Astrocyte of the spinal cord (primary cell): ENCODE measurements at regions not wholly inside any gene's neighbourhood (a gene's known extent, or its start where the extent isn't known, plus 50 kb on each side); places are given as distances from the start of the nearest gene placed in this dataset.

Experiments
- DNase-seq: peaks from one replicate; pipeline ENCODE4 v3.0.0; 2011; ENCODE audit warnings: low read depth, low spot score
- H3K4me3 ChIP-seq: 2 replicates; pipeline ENCODE4 v1.5.1; 2011; ENCODE audit warnings: low read depth, mild to moderate bottlenecking, low read length, moderate library complexity
- CTCF ChIP-seq: IDR thresholded peaks from 2 replicates; pipeline ENCODE4 v1.5.1; 2012; ENCODE audit warnings: low read depth, mild to moderate bottlenecking, low read length, inconsistent platforms
- in situ Hi-C: cut with HindIII; loops from 2 replicates; pipeline ENCODE4 v1.10.0; 2017; ENCODE audit warnings: low sequenced_read_pairs

DNA sequence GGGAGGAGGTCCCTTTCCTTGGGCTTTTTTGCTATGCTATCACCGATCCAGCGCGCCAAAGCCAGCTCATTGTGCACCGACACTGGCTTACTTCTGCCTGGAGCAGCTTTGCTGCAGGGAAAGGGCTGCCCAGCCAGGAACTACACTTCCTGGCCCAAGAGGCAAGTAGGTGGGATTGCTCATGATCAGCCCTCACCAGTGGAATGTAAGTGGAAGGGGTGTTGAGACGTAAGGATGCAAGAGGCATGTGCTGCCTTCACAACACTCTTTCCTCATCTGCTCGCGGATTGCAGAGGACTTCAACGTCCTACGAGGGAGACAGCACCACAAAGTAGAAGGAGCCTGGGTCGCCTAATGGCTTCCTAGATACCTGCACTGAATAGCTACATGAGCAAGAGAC, 104.3 kb upstream of the FOXF1 start:
- in situ Hi-C loops: no loop called here
- H3K4me3 ChIP-seq: no peak overlapping the region
- TF ChIP-seq CTCF: no peak
- no peak for DNase-seq

- in situ Hi-C loops: no loop called here
- TF ChIP-seq CTCF: no peak
- DNase-seq: no peak
- no peak overlapping the region for H3K4me3 ChIP-seq
Observed at GRCh38 chr16:86408685-86409084, 101.6 kb upstream of the FOXF1 start.

DNA sequence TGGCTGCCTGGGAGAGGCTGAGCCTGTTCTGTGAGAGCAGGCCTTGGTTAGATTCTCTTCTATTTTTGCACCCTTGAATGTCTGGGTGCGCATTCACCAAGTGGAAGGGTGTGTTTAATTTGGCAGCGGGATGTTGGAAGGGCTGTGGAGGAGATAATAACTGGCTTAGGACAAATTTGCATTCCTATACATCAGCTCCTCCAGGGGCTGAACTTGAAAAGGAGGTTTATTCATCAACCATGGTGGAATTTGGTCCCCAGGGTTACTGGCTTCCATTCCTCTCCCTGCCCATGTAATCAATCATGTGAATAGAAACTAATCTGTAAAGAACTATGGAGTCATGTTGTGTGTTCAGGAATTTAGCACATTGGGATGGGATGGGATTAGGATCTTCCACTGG, 100.2 kb upstream of the FOXF1 start:
- in situ Hi-C loops: no loop called here
- no peak overlapping the region for H3K4me3 ChIP-seq
- no peak for DNase-seq
- TF ChIP-seq CTCF: no peak

- DNase-seq: no peak
- in situ Hi-C loops: no loop called here
- H3K4me3 ChIP-seq: no peak overlapping the region
- TF ChIP-seq CTCF: no peak
Observed at GRCh38 chr16:86410529-86410928, 99.8 kb upstream of the FOXF1 start.

DNA sequence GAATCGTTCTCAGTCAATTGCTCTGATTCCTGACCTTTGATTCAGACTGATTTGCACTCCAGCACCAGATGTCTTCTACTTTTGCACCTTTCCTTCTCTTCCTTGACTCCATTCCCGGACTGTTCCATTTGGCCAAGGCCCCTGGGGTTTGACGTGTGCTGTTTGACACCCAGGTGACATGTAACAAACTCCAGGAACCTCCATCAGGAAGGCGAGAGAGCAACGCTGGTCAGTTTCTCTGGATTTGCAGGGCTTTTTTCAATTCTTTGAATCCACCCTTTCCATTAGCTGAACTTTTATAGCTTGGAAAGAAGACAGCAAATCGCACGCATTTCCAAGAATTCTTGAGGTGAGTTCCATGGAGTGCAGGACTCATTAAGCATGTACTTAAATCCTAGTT, 98.4 kb upstream of the FOXF1 start:
- TF ChIP-seq CTCF: no peak
- in situ Hi-C loops: no loop called here

GRCh38 chr16:86414991-86415740, 95.2 kb upstream of the FOXF1 start:
- H3K4me3 ChIP-seq: no peak overlapping the region
- in situ Hi-C loops: no loop called here
- DNase-seq: no peak
- no peak for TF ChIP-seq CTCF

More for the DNA sequence above, 98.4 kb upstream of the FOXF1 start:
- no peak overlapping the region for H3K4me3 ChIP-seq
- no peak for DNase-seq
